UCSD-AML1 (cell line): ENCODE measurements at regions not wholly inside any gene's neighbourhood (a gene's known extent, or its start where the extent isn't known, plus 50 kb on each side); places are given as distances from the start of the nearest gene placed in this dataset.

Experiments used
- DNase-seq: peaks from one replicate; lab custom pipeline; 2025; ENCODE audit not compliant: unreplicated experiment; lab: John Stamatoyannopoulos, UW

GRCh38 chr20:63101781-63102720 is 95.3 kb upstream of the BHLHE23 start:
- DNase-seq, result no peak

GRCh38 chr20:63100926-63101699 is 94.3 kb upstream of the BHLHE23 start:
- no peak for DNase-seq

GRCh38 chr20:63100174-63100925 is 93.6 kb upstream of the BHLHE23 start:
- DNase-seq, result no peak

- no peak for DNase-seq
Observed at GRCh38 chr20:63099456-63100173, 92.9 kb upstream of the BHLHE23 start.

- no peak for DNase-seq
Observed at GRCh38 chr20:63098195-63098810, 91.5 kb upstream of the BHLHE23 start.

- DNase-seq, result no peak
Observed at GRCh38 chr20:63097336-63097831, 90.6 kb upstream of the BHLHE23 start.

- DNase-seq, result no peak
Observed at GRCh38 chr20:63096681-63097335, 90.0 kb upstream of the BHLHE23 start.

- no peak for DNase-seq
Observed at GRCh38 chr20:63095718-63096654, 89.2 kb upstream of the BHLHE23 start.

GRCh38 chr20:63094767-63095499 is 88.2 kb upstream of the BHLHE23 start:
- no peak for DNase-seq

GRCh38 chr20:63093966-63094766 is 87.4 kb upstream of the BHLHE23 start:
- no peak for DNase-seq

- DNase-seq, result no peak
Observed at GRCh38 chr20:63092660-63093215, 86.0 kb upstream of the BHLHE23 start.

- no peak for DNase-seq
Observed at GRCh38 chr20:63091901-63092659, 85.3 kb upstream of the BHLHE23 start.

- DNase-seq, result no peak
Observed at GRCh38 chr20:63090682-63091571, 84.2 kb upstream of the BHLHE23 start.

GRCh38 chr20:63090052-63090451 is 83.3 kb upstream of the BHLHE23 start:
- DNase-seq, result no peak
